Nephron (organoid): ENCODE measurements at regions not wholly inside any gene's neighbourhood (a gene's known extent, or its start where the extent isn't known, plus 50 kb on each side); places are given as distances from the start of the nearest gene placed in this dataset.

ENCODE experiments used
- H3K27ac Mint-ChIP-seq, 3 experiments: 2 replicates each; pipeline ENCODE4 v1.8.0; 2020; ENCODE audit warnings: mixed read lengths in 3 of 3, mild to moderate bottlenecking in 2 of 3, moderate library complexity in 1 of 3
- H3K27me3 Mint-ChIP-seq: 2 replicates; pipeline ENCODE4 v1.8.0; 2021; ENCODE audit warnings: low read depth, mild to moderate bottlenecking, moderate library complexity, mixed read lengths
- H3K36me3 Mint-ChIP-seq: 2 replicates; pipeline ENCODE4 v1.8.0; 2020; ENCODE audit warnings: low read depth, mixed read lengths
- H3K4me1 Mint-ChIP-seq: 2 replicates; pipeline ENCODE4 v1.8.0; 2020; ENCODE audit warnings: mixed read lengths
- H3K4me3 Mint-ChIP-seq, 3 experiments: 2 replicates each; pipeline ENCODE4 v1.8.0; 2020; ENCODE audit warnings: mild to moderate bottlenecking in 3 of 3, mixed read lengths in 3 of 3, moderate library complexity in 2 of 3
- H3K9me3 Mint-ChIP-seq: 2 replicates; pipeline ENCODE4 v1.8.0; 2020; ENCODE audit warnings: mixed read lengths
- CTCF ChIP-seq, 3 experiments: fragments of 200-600 bp; sonication (generic); IDR thresholded peaks; one replicate each; pipeline ENCODE4 v1.5.0; 2021; ENCODE audit warnings: antibody characterized with exemption in 3 of 3; ENCODE audit not compliant: unreplicated experiment in 3 of 3

- Mint-ChIP-seq H3K27ac (no peak overlapping the region), H3K27me3 (no peaks in the 10 kb centered on the region), H3K9me3 (peaks cover 19% of the 10 kb centered on the region), H3K36me3 (no peaks in the 10 kb centered on the region), H3K4me1 (peaks cover 18% of the 10 kb centered on the region), H3K4me3 (no peak overlapping the region)
- no peak for TF ChIP-seq CTCF (IDR thresholded peaks at IDR 0.05; ENCODE audit: unreplicated experiment in 3 of 3)
Measured at GRCh38 chr10:60679388-60679990, 98.8 kb upstream of the CDK1 start.

- TF ChIP-seq CTCF (IDR thresholded peaks at IDR 0.05; ENCODE audit: unreplicated experiment in 3 of 3) = no peak
- H3K4me3 Mint-ChIP-seq = no peak overlapping the region
- no peaks in the 10 kb centered on the region for H3K36me3 Mint-ChIP-seq
- H3K27me3 Mint-ChIP-seq = no peaks in the 10 kb centered on the region
- peaks cover 18% of the 10 kb centered on the region for H3K4me1 Mint-ChIP-seq
- no peak overlapping the region for H3K27ac Mint-ChIP-seq
- peaks cover 19% of the 10 kb centered on the region for H3K9me3 Mint-ChIP-seq
Measured at GRCh38 chr10:60678978-60679377, 99.3 kb upstream of the CDK1 start.

GRCh38 chr10:60677531-60678129 lies 100.6 kb upstream of the CDK1 start:
- Mint-ChIP-seq H3K36me3 (no peaks in the 10 kb centered on the region), H3K27me3 (no peaks in the 10 kb centered on the region), H3K27ac (peak overlapping the region in 2 of 3 experiments; percentile 39 to 74), H3K4me3 (no peak overlapping the region), H3K9me3 (peaks cover 21% of the 10 kb centered on the region), H3K4me1 (peaks cover 18% of the 10 kb centered on the region)
- no peak for TF ChIP-seq CTCF (IDR thresholded peaks at IDR 0.05; ENCODE audit: unreplicated experiment in 3 of 3)

GRCh38 chr10:60675236-60675635 lies 103.0 kb upstream of the CDK1 start:
- Mint-ChIP-seq H3K4me3 (no peak overlapping the region), H3K27ac (no peak overlapping the region), H3K27me3 (no peaks in the 10 kb centered on the region), H3K36me3 (no peaks in the 10 kb centered on the region), H3K9me3 (peaks cover 10% of the 10 kb centered on the region), H3K4me1 (peaks cover 18% of the 10 kb centered on the region)
- no peak for TF ChIP-seq CTCF (IDR thresholded peaks at IDR 0.05; ENCODE audit: unreplicated experiment in 3 of 3)

GRCh38 chr10:60669501-60669900 lies 108.8 kb upstream of the CDK1 start:
- no peak overlapping the region for H3K4me3 Mint-ChIP-seq
- H3K9me3 Mint-ChIP-seq = peaks cover 2% of the 10 kb centered on the region
- no peaks in the 10 kb centered on the region for H3K27me3 Mint-ChIP-seq

More at GRCh38 chr10:60669501-60669900, 108.8 kb upstream of the CDK1 start:
- Mint-ChIP-seq H3K27ac (no peak overlapping the region), H3K4me1 (no peaks in the 10 kb centered on the region), H3K36me3 (no peaks in the 10 kb centered on the region)
- no peak for TF ChIP-seq CTCF (IDR thresholded peaks at IDR 0.05; ENCODE audit: unreplicated experiment in 3 of 3)
